ENCODE measurements at regions not wholly inside any gene's neighbourhood (a gene's known extent, or its start where the extent isn't known, plus 50 kb on each side); places are given as distances from the start of the nearest gene placed in this dataset.
"Not testable (repeated sequence)": the region's sequence is repeated elsewhere in the genome, so short reads cannot be mapped to it uniquely, and the experiment has no call there.

DNA sequence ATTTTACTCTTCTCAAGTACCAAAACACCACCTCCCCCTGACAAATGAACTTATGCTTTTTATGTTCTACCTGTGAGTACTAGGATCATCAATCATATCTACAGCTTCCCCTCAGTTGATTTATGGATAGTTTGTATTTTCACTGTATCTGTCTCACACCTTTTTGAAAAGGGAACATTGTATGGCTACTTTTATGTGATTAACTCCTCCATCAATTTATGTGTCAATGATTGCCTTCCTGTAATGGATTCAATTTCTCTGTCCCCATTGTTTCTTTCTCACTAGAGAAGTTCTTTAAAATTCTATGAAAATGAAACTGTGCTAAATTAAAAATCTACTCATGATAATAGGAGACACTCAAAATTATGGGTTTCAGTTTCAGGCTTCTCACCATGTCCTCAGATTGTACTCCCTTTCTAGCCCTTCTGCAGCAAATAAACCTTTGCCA, 935.0 kb downstream of the TRIB2 start:
- no peak for DNase-seq

DNA sequence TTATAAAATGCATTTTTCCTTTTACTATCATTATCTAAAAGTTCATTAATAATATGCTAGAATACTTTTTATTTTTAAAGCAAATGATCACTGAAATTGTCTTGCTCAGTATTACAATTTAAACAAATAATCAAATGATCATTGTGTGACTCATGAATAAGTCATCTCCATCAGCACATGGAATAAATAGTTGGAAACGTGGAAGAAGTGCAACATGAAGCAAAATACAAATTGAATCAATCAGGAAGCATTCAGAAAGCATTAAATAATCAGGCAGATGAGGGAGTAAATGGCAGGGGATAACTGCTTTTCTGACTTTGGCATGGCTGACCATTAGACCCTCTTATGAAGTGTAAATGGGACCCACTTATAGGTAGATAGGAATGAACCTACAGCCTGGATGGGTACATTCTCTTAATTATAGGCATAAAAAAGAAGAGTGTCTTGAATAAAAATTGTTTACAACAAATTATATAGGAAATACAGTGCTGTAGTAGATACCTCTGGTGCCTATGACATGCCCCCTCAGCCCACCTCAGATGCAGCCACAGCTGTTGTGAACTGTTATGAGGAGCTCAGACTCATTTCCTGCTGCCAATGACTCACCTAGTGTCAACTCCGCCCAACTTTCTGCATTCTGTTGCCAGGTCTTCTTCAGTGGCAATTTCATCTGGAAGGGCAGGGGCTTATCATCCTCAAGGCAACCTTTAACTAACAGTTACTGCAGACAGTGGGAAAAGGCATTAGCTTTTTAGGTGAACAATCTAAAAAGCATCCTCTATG, 936.0 kb downstream of the TRIB2 start:
- DNase-seq, result peak; percentile 2

DNA sequence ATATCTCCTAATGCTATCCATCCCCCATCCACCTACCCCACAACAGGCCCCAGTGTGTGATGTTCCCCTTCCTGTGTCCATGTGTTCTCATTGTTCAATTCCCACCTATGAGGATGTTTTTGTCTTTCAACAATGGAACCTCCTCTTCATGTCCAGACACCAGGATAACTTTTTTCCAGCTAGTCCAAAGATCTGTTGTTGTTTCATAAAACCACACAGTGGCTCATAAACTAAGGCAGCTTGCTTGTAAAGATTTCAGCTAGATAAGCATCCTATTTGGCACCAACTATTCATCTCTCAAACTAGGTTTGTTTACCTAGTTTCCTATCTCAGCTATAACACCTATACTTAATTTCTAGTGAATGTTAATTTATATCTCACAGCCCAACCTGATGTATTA, 937.7 kb downstream of the TRIB2 start:
- DNase-seq, result no peak

DNA sequence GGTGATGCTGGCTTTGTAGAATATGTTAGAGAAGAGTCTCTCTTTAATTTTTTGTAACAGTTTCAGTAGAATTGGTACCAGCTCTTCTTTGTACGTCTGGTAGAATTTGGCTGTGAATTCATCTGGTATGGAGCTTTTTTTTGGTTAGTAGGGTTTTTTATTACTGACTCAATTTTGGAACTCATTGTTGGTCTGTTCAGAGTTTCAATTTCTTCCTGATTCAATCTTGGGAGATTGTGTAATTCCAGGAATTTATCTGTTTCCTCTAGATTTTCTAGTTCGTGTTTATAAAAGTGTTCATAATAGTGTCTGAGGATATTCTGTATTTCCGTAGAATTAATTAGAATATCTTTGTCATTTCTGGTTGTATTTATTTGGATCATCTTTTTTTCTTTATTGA, 943.5 kb downstream of the TRIB2 start:
- no peak for DNase-seq

DNA sequence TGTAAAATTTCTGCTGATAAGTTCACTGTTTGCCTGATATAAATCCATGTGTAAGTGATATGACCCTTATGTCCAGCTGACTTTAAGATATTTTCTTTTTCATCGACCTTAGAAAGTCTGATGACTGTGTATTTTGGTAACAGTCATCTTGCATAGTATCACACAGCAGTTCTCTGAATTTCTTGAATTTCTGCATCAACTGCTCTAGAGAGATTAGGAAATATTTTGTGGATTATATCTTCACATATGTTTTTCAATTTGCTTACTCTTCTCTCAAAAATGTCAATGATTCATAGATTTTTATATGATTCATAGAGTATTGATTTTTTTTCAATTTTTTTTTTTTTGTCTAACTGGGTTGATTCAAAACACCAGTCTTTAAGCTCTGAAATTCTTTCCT, 945.3 kb downstream of the TRIB2 start:
- no peak for DNase-seq

DNA sequence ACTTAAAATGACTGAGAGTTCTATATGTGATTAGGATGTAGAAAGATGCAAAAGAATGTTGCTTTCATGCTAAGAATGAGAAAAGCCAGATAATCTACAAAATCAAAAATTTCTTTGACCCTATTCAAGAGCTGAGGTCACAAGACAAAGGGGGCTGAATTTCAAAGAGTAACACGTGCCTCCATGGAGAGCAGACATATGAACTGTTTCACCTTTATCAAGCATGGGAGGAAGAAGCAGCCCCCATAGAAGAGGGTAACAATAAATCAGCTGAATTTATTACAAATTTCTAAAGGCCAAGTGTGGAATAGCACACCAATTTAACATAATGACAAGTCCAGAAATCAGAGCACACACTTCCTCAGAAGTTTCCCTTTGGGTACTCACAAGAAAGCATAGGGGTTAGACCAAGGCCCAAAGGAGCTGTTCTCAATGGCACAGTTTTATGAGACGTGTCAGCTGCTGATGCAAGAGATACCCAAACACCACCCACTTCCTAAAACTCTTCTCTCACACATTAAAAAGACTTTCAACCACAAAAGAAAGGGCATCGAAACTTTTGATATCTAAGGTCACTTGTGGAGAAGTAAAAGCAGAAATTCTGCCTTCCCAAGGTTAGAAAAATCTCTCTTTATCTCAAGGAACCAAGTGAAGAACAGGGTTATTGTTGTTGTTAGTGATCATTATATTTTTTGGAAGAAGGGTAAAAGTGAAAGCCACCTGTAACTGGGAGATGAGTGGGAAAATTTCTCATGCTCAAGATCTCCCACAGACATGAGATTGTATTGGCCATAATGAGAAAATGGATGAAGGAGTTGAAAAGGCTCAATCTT, 950.1 kb downstream of the TRIB2 start:
- DNase-seq, result no peak

DNA sequence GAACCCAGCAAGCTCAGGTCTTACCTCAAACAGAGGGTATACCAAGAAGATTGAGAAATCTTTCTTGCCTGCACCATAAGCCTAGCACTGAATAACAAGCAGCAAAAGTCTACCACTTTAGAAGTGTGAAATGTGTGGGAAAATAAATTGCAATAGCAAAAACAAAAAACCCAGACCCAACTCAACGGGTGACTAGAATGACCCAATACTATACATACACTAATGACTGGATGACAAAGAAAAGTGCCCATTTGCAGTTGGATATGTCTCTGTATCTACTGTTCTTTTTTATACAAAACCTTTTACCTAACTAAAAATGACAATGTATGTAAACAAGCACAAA, 950.6 kb downstream of the TRIB2 start:
- DNase-seq, result no peak

DNA sequence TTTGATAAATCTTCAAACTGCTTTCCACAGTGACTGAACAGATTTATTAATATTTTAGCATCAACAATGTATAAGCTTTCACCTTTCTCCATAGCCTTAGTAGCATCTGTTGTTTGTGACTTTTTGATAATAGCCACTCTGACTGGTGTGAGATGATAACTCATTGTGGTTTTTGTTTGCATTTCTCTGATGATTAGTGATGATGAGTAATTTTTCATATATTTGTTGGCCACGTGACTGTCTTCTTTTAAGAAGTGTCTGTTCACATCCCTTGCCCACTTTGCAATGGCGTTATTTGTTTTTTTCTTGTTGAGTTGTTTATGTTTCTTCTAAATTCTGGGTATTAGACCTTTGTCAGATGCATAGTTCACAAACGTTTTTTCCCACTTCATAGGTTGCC, 952.9 kb downstream of the TRIB2 start:
- no peak for DNase-seq

DNA sequence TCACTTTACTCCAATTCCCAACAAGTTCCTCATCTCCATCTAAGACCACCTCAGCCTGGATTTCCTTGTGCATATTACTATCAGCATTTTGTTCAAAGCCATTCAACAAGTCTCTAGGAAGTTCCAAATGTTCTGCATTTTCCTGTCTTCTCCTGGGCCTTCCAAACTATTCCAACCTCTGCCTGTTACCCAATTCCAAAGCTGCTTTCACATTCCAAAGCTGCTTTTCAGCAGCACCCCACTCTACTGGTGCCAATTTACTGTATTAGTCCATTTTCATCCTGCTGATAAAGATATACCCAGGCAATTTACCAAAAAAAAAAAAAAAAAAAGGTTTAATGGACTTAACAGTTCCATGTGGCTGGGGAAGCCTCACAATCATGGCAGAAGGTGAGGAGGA, 957.1 kb downstream of the TRIB2 start:
- DNase-seq, result not testable (repeated sequence)

DNA sequence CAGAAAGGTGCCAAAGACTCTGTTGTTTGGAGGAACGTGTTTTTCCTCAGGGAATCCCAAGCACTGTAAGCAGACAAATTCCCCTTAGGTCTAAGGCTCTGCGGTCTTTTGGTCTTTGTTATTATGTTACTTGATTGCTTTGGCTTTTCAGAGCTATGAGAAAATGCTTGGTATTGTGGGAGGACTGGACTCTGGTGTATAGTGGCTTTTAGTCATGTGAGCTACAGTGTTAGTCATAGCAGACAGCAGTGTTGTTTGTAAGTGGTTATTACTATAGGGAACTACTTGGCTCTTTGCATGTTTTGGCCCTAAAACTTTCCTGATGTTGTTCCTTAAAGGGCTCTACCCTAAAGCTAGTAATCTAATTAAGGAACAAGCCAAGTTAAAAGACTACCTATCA, 956.2 kb upstream of the LRATD1 start:
- no peak for DNase-seq

DNA sequence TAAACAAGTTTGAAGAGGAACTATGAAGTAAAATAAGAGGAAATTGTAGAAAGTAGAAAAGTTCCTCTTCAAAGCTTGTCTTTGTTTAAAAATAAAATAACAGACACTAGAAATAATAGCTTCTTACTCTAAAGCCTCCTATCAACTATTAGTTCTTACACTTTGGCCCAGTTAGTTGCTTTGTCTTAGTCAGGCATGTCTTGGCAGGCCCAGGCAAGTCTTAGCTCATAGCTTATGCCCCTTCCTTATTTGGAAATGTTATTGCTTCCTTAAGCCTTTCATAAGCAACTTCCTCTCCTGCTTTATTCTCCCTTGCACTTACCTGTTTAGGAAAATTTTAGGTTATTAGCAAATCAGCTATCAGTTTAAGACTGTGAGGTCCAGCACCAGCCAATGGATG, 950.6 kb upstream of the LRATD1 start:
- no peak for DNase-seq

DNA sequence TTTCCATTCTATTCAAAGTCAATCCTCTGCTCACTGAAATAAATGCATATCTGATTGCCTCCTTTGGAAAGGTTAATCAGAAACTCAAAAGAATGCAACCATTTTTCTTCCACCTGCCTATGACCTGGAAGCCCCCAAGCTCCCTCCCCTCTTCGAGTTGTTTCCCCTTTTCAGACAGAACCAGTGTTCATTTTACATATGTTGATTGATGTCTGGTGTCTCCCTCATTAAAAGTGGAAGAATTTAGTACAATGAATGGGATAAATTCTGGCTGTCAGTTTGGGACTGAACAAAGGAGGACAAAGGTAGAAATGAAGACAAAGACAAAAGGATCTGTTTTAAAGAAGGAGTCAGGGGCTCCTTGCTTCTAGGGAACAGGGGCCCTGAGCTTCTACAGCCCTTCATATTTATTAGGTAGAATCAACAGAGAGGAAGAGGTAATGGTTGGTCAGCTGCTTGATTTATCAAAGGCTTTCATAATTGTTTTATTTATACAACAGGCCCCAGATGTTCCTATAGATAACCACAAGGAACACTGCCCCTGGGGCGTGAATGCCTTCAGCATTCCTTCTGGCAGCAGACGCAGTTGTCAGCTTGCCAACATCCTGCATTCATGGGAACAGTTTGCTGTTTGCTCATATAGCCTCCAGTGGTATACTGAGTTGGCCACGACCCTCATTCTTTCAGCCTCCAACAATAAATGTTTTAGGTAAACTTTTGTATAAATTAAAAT, 949.8 kb upstream of the LRATD1 start:
- no peak for DNase-seq

DNA sequence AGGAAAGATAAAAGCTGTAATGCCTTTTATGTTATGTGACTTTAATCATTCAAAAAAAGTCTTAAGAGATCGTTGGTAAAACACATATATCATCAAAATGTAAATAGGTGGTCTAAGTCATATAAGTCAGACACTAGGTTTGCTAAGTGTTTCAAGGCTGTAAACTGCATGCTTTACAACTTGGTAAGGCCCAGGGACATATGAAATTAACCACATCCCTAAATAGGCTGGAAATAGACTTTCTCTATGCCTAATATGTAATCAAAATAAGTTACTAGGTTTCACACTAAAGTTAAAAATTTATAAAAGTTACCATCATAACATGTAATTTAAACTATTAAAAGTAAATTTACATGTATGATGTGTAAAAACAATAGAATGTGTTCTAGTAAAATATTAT, 946.3 kb upstream of the LRATD1 start:
- DNase-seq, result no peak

DNA sequence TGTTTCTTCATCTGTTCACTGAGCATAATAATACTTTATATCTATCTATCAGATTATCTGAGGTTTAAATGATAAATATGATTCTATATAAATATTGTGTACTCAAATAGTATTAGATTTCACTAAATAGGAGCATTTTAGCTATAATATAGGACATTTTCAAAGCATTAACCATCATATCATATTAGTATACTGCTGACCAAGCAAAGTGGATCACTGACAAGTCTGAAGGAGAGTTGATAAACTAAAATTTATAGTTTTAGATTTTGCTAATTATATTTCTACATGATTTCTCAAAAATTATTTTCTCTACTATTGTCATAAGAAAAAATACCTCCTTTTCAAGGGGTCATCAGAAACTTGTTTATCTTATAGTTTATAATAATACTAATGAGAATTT, 937.8 kb upstream of the LRATD1 start:
- no peak for DNase-seq

DNA sequence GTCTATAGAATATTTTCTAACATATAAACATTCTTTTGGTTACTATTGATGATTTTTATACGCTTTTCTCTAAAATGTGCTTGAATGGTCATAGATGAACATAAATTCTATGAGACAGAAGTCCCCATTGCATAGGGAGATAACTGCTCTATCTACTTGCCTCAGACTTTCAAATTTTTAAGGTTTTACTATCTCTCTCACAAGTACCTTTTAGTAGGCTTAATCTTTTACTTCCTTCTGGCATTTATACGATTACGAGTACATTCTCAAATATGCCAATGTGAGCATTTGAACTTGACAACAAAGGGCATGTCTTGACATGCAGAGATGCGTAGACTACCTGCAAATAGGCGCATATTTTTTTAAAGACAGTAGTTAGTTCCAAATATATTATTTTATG, 935.9 kb upstream of the LRATD1 start:
- no peak for DNase-seq

DNA sequence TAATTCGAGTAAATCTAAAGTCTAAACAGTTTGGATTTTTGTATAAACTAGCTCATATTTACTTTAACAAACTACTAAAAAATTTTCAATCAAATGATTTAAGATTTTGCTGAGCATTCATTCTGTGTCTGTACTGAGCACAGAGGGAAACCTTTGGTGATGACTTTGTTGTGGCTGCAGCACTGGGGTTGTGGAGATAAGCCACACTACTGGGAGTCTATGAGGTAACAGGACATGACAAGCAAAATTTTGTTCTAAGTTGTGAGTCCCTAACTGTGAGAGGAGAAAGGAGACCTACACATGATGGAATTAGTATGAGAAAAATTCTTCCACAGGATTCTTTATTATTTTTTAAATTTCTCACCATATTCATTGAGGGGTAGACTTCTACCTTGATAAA, 933.7 kb upstream of the LRATD1 start:
- DNase-seq, result no peak

DNA sequence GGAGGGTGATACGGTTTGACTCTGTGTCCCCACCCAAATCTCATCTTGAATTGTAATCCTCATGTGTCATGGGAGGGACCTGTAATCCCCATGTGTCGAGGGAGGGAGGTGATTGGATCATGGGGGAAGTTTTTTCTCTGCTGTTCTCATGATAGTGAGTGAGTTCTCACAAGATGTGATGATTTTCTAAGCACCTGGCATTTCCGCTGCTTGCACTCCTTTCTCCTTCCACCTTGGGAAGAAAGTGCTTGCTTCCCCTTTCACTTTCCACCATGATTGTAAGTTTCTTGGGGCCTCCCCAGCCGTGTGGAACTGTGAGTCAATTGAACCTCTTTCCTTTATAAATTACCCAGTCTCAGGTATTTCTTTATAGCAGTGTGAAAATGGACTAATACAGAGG, 932.6 kb upstream of the LRATD1 start:
- not testable (repeated sequence) for DNase-seq

DNA sequence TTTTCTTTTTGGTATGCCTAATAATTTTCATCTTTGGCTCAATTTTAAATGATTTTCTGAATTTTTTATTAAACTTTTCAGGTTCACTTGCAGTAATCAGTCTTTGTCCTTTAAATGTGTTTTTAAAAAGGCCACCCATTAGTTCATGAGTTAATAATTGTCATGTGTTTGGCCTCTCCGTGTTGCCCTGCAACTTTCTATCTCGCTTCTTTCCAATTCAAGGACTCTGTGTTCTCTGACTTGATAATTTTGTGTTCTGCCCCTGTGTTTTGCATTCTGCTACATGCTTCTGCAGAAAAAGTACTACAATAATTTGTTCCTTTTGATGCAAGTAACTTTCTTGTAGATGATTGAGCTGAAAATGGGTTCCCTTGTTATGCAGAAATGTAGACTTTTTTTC, 921.4 kb upstream of the LRATD1 start:
- no peak for DNase-seq

DNA sequence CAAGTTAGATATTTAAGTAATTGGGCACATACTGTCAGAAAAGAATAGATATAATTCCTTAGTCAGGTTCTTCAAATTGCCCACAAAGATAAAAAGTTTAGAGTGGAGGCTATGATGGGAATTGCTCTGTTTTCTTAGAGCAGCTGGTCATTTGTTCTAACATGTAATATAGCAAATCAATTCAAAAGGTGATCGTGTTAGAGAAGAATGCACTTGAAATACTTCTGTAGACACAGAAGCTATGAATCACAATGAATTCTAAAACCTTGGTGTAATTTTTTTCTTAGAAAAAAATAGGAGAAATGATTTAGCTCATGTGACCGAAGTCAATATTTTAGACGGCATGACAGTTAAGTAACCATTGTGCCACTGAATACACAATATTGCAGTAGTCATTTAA, 918.1 kb upstream of the LRATD1 start:
- DNase-seq, result no peak

DNA sequence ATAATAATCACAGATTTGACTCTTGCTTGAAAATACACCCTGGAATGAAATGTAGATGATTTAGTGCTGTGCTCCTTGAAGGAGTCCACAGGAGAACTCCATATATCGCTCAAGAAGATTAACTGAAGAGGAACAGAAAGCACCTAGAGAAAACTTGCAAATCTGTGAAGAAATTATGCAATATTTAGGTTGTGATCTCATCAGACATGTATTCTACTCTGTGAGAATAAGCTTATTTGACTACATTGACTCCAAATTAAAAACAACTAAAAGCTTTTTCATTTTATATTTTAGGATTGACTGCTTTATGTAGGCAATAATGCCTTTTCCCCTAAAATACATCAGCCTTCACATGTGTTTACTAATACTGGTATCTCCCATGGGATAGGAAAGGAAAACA, 906.6 kb upstream of the LRATD1 start:
- DNase-seq, result no peak

DNA sequence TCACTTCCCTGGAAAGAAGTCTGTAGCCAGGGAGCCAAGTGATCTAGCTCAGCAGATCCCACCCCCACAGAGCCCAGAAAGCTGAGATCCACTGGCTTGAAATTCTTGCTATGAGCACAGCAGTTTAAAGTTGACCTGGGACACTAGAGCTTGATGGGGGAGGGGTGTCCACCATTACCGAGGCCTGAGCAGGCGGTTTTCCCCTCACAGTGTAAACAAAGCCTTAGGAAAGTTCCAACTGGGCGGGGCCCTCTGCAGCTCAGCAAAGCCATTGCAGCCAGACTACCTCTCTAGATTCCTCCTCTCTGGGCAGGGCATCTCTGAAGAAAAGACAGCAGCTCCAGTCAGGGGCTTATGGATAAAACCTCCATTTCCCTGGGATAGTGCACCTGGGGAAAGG, 887.2 kb upstream of the LRATD1 start:
- no peak for DNase-seq

DNA sequence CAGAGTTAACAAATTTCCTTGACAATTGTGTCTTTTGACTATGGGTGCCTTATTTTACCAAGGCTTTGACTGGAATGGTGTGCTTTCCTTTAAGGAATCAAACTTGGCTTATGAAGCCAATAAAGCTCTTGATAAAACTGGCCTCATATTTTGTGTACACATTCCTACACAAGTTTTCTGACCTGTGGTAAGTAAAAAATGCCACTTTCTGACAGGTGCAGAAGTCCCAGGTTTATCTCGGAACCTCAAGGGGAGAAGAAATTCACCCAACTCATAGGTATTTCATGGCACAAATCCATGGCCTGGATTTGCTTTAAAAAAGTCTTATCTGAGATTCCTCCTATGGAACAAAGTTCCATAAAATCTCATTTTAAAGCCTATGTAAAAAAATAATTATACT, 880.6 kb upstream of the LRATD1 start:
- no peak for DNase-seq

DNA sequence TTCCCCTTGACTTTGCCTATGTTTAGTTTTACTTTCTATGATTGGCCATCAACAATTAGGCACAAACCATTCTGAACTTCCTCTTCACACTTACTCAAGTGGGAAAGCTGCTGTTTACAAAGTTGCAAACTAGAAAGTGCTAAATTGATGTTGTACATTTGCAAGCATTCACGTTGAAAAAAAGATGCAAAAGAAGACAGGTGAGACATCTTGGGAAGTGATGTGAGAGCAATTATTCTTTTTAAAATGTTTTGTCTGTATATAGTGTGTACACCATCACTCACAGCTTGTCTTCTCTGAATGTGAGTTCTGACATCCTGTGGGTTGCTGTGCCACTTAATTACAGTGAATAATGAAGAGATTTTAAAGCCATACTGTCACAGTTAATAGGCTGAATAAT, 874.1 kb upstream of the LRATD1 start:
- no peak for DNase-seq

DNA sequence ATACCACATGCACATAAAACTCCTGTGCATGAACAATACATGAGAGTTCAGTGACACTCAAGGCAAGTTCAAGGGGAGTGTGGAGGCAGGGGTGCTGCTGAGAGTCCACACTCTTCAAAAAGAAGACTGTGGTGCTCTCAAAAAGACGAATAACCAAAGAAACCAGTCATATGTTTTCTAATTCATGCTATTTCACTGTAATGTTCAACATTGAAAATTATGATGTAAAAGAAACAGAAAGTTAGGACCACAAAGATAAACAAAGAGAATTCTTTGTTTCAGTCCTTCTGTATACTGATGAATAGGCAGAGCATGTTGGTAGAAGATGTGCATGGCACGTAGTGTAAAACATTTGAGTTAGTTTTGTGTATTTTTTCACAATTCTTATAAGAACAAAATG, 864.2 kb upstream of the LRATD1 start:
- DNase-seq, result no peak
